ENCODE measurements at regions not wholly inside any gene's neighbourhood (a gene's known extent, or its start where the extent isn't known, plus 50 kb on each side); places are given as distances from the start of the nearest gene placed in this dataset.

- TF ChIP-seq CTCF (conservative IDR thresholded peaks at IDR 0.05; ENCODE audit: low read depth, low read length): no peak
- no peak for TF ChIP-seq RAD21 (IDR thresholded peaks at IDR 0.05; ENCODE audit: low read length)
- no peak for TF ChIP-seq POLR2A (IDR thresholded peaks at IDR 0.05; ENCODE audit: low read depth, low read length)
- TF ChIP-seq CHD1 (IDR thresholded peaks at IDR 0.05; ENCODE audit: low read depth, low read length): no peak
- TF ChIP-seq SMC3 (IDR thresholded peaks at IDR 0.05; ENCODE audit: low read depth, low read length): no peak
- no peak for TF ChIP-seq NFE2L2 (IDR thresholded peaks at IDR 0.05; ENCODE audit: low read depth, low read length)
- no peak for TF ChIP-seq USF2 (IDR thresholded peaks at IDR 0.05; ENCODE audit: low read depth, low read length)
- TF ChIP-seq BHLHE40 (IDR thresholded peaks at IDR 0.05; ENCODE audit: low read depth, low read length): no peak
- TF ChIP-seq RFX5 (IDR thresholded peaks at IDR 0.05; ENCODE audit: low read depth, low read length): no peak
- no peak for TF ChIP-seq RCOR1 (IDR thresholded peaks at IDR 0.05; ENCODE audit: insufficient replicate concordance, low read length)
These were observed 183.1 kb upstream of the HDAC9 start for GRCh38 chr7:18312482-18312881.

All from IMR-90 (cell line).